ENCODE measurements at regions not wholly inside any gene's neighbourhood (a gene's known extent, or its start where the extent isn't known, plus 50 kb on each side); places are given as distances from the start of the nearest gene placed in this dataset.

DNA sequence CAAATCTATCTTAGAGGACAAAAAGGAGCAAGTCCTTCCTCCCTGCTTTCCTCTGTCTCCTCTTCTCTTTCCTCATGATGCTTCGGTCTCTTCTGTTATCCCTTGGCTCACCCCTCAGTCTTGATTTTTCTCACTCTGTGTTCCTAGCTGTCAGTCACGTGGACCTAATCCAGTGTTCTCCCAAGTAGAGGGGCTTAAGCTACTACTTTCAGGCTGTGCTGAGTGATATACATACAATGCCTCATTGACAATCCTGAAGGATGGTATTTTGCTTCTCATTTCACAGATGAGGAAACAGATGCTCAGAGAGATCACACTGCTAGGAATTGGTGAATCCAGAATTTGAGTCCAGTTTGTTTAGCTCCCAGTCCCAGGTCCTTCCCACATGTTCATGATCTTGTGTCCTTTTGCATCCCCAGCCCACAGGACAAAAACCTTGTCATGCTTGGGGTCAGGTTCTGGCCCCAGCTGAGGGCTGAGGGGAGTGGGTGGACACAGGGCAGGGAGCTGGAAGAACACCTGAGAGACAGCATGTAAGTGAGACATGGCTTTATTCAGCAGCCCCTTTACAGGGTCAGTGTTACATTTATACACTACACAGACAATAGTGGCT lies 50.5 kb upstream of the KMT2E start:
- WGBS (ENCODE audit: insufficient coverage), result 94% methylated on average over 2 of the region's 2 CpGs
- Histone ChIP-seq H3K27me3 (replicated peaks in 2 of 5; ENCODE audit: control insufficient read depth in 4 of 5, insufficient read depth in 5 of 5, low read length in 4 of 5) (no peaks in the 10 kb centered on the region), H3K27ac (ENCODE audit: insufficient read depth in 1 of 2, low read depth in 1 of 2, low read length in 2 of 2, poor library complexity in 1 of 2, severe bottlenecking in 2 of 2) (no peak overlapping the region), H3K4me1 (ENCODE audit: control extremely low read depth in 1 of 4, control insufficient read depth in 4 of 4, insufficient read depth in 4 of 4, low read length in 3 of 4) (peaks cover 21 to 38% (median 35%) of the 10 kb centered on the region in 4 experiments), H3K36me3 (ENCODE audit: control insufficient read depth in 4 of 4, insufficient read depth in 4 of 4, low read length in 3 of 4) (peaks cover 0 to 4% (median 1%) of the 10 kb centered on the region in 4 experiments), H3K4me3 (ENCODE audit: control insufficient read depth in 1 of 7, extremely low read depth in 1 of 7, insufficient read depth in 4 of 7, low read depth in 2 of 7, low read length in 6 of 7) (no peak overlapping the region), H3K9me3 (ENCODE audit: control extremely low read depth in 1 of 5, control insufficient read depth in 4 of 5, insufficient read depth in 2 of 5, low read depth in 1 of 5, low read length in 4 of 5) (no peaks in the 10 kb centered on the region)
- ChIA-PET CTCF (interaction anchor here (1.1 to 2.6 kb wide), 2 partner anchors 9 to 16 kb away, joined by 6 to 9 read pairs; no protein-coding TSS in a partner anchor), POLR2A (interaction anchor here (0.6 kb wide), 1 partner anchor 20 kb away, joined by 3 read pairs; no protein-coding TSS in a partner anchor)
- no peak for DNase-seq

DNA sequence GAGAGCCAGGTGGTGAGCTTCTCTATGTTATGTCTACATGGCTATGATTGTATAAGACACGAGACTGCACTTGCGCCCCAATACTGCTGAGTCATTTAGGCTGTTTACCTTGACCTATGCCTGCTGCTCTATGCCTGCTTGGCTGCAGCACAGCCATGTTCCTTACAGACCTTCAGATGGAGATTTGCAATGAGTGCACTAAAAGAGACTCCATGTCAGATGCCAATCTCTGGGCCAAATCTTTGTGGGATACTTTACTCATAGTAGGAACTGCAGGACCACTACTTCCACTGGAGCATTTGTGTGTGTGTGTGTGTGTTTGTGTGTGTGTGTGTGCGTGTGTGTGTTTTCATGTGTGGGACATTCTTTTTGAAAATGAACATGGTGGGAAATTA lies 50.0 kb upstream of the KMT2E start:
- no peak overlapping the region for H3K4me3 ChIP-seq (ENCODE audit: control insufficient read depth in 1 of 7, extremely low read depth in 1 of 7, insufficient read depth in 4 of 7, low read depth in 2 of 7, low read length in 6 of 7)
- H3K4me1 ChIP-seq (ENCODE audit: control extremely low read depth in 1 of 4, control insufficient read depth in 4 of 4, insufficient read depth in 4 of 4, low read length in 3 of 4), result peaks cover 21 to 36% (median 33%) of the 10 kb centered on the region in 4 experiments
- DNase-seq, result peak in 1 of 3 donors; percentile 52
- H3K36me3 ChIP-seq (ENCODE audit: control insufficient read depth in 4 of 4, insufficient read depth in 4 of 4, low read length in 3 of 4), result peaks cover 0 to 4% (median 1%) of the 10 kb centered on the region in 4 experiments
- no peaks in the 10 kb centered on the region for H3K27me3 ChIP-seq (replicated peaks in 2 of 5; ENCODE audit: control insufficient read depth in 4 of 5, insufficient read depth in 5 of 5, low read length in 4 of 5)
- H3K9me3 ChIP-seq (ENCODE audit: control extremely low read depth in 1 of 5, control insufficient read depth in 4 of 5, insufficient read depth in 2 of 5, low read depth in 1 of 5, low read length in 4 of 5), result no peaks in the 10 kb centered on the region
- ChIA-PET CTCF (interaction anchor here (1.1 to 2.6 kb wide), 3 partner anchors 8 to 16 kb away, joined by 5 to 9 read pairs (median 6); no protein-coding TSS in a partner anchor), POLR2A (no interaction called here)
- H3K27ac ChIP-seq (ENCODE audit: insufficient read depth in 1 of 2, low read depth in 1 of 2, low read length in 2 of 2, poor library complexity in 1 of 2, severe bottlenecking in 2 of 2), result no peak overlapping the region
- 72% methylated on average over 2 of the region's 3 CpGs for WGBS (ENCODE audit: insufficient coverage)
